Ascending aorta (tissue), 2 donors: ENCODE measurements at regions not wholly inside any gene's neighbourhood (a gene's known extent, or its start where the extent isn't known, plus 50 kb on each side); places are given as distances from the start of the nearest gene placed in this dataset.
"Not testable (repeated sequence)": the region's sequence is repeated elsewhere in the genome, so short reads cannot be mapped to it uniquely, and the experiment has no call there.

Experiments
- DNase-seq, 2 donors: peaks; one replicate each; pipeline ENCODE4 v3.0.0-alpha.2; 2019; ENCODE audit warnings: low spot score in 2 of 2
- H3K27ac ChIP-seq, 2 donors: fragments of 200-600 bp; sonication (generic); one replicate each; pipeline ENCODE4 v1.5.1; 2016 to 2017; ENCODE audit warnings: mild to moderate bottlenecking in 1 of 2
- H3K27me3 ChIP-seq: fragments of 200-600 bp; sonication (generic); one replicate; pipeline ENCODE4 v1.5.1; 2017
- H3K36me3 ChIP-seq, 2 donors: fragments of 200-600 bp; sonication (generic); one replicate each; pipeline ENCODE4 v1.5.1; 2016
- H3K4me1 ChIP-seq, 2 donors: fragments of 200-600 bp; sonication (generic); one replicate each; pipeline ENCODE4 v1.5.1; 2016 to 2017; ENCODE audit warnings: mild to moderate bottlenecking in 1 of 2
- H3K4me3 ChIP-seq, 2 donors: fragments of 200-600 bp; sonication (generic); one replicate each; pipeline ENCODE4 v1.5.1; 2016 to 2017; ENCODE audit warnings: mild to moderate bottlenecking in 1 of 2
- H3K9me3 ChIP-seq, 2 donors: fragments of 200-600 bp; sonication (generic); one replicate each; pipeline ENCODE4 v1.5.1; 2016
- intact Hi-C: fragments of 100-400 bp; cut with DNase I; formaldehyde crosslinking; loops from one replicate; pipeline ENCODE4 v1.15.1; 2023
- TF ChIP-seq, protein P1 (sequence below), 3 experiments: fragments of 200-600 bp in 2 of 3; fragments of 450-650 bp in 1 of 3; sonication (generic) in 2 of 3; IDR thresholded peaks; one replicate each; pipeline ENCODE4 v1.5.1; 2016 to 2019; ENCODE audit warnings: antibody characterized with exemption in 3 of 3, mild to moderate bottlenecking in 1 of 3, moderate library complexity in 1 of 3

DNA sequence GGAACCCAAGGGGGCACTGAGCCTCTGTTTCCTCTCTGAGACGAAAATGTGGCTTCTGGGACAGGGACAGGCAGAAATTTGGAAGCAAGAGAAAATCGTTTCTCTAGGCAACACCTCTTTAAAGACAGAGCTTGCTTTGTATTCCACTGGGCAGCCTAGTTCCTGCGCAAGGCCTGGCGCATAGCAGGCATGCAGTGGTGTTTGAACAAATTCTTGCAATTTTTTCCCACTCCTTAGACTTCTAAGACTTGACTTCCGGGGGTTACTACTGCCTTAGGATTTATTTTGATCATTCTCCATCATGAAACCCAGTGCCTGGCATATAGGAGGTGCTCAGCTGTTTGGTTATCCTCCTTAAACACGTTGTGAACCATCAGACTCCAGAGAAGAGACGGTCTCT lies 249.0 kb upstream of the KCNG1 start:
- Histone ChIP-seq H3K27ac (no peak overlapping the region), H3K9me3 (peaks cover 2 to 4% of the 10 kb centered on the region in 2 donors), H3K4me1 (no peaks in the 10 kb centered on the region), H3K27me3 (no peaks in the 10 kb centered on the region), H3K4me3 (no peak overlapping the region), H3K36me3 (no peaks in the 10 kb centered on the region)
- no peak for DNase-seq
- intact Hi-C loops, result no loop called here
- TF ChIP-seq, protein P1, sequence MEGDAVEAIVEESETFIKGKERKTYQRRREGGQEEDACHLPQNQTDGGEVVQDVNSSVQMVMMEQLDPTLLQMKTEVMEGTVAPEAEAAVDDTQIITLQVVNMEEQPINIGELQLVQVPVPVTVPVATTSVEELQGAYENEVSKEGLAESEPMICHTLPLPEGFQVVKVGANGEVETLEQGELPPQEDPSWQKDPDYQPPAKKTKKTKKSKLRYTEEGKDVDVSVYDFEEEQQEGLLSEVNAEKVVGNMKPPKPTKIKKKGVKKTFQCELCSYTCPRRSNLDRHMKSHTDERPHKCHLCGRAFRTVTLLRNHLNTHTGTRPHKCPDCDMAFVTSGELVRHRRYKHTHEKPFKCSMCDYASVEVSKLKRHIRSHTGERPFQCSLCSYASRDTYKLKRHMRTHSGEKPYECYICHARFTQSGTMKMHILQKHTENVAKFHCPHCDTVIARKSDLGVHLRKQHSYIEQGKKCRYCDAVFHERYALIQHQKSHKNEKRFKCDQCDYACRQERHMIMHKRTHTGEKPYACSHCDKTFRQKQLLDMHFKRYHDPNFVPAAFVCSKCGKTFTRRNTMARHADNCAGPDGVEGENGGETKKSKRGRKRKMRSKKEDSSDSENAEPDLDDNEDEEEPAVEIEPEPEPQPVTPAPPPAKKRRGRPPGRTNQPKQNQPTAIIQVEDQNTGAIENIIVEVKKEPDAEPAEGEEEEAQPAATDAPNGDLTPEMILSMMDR (IDR thresholded peaks at IDR 0.05), result no peak

DNA sequence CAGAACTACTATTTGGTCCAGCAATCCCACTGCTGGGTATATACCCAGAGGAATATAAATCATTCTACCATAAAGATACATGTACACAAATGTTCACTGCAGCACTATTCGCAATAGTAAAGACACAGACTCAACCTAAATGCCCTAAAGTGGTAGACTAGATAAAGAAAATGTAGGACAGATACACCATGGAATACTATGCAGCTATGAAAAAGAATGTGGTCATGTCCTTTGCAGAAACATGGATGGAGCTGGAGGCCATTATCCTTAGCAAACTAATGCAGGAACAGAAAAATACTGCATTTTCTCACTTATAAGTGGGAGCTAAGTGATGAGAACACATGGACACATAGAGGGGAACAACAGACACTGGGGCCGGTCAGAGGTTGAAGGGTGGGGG lies 248.4 kb upstream of the KCNG1 start:
- H3K27ac ChIP-seq, DNase-seq, intact Hi-C loops, H3K4me3 ChIP-seq, H3K9me3 ChIP-seq, H3K36me3 ChIP-seq, H3K27me3 ChIP-seq, H3K4me1 ChIP-seq: not testable (repeated sequence)

DNA sequence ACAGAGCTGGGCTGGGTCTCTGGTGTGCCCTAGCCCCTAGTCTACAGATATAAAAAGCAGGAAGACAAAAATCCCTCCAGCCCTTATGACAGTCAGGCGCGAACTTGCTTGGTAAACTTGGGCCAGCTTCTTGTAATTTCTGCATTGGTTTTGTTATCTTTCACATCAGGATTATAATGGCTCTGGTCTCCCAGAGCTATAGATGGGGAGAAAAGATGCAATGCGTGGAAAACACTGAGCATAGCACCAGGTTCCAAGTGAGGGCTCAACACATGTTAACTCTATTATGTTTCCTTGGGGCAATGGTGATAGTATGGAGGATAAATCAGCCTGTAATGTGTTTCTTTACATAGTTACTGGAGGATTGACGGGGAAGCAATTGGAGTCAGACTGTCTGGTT lies 246.8 kb upstream of the KCNG1 start:
- no peaks in the 10 kb centered on the region for H3K36me3 ChIP-seq
- no peak for DNase-seq
- H3K27ac ChIP-seq, result no peak overlapping the region
- no peaks in the 10 kb centered on the region for H3K4me1 ChIP-seq
- H3K27me3 ChIP-seq, result no peaks in the 10 kb centered on the region
- TF ChIP-seq, protein P1 (IDR thresholded peaks at IDR 0.05), result no peak
- H3K4me3 ChIP-seq, result no peak overlapping the region
- peaks cover 2 to 4% of the 10 kb centered on the region in 2 donors for H3K9me3 ChIP-seq
- intact Hi-C loops, result no loop called here

DNA sequence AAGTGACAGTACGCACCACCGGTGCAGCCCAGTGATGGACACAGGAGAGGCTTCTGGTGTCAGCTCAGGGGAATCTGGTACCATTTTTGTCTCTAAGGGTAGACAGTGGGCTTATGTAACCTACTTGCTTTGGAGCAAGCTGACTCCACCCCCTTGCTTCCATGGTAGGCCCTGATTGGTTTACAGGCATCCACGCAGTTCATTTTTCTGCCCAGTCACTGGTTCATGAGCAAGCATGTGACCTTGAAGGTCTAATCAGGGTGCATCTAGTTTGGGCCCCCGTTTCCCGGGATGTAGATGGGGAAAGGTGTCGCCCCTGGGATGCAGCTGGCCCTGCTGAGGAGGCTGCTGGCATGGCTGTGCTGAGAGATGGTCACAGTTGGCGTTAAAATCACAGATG lies 244.8 kb upstream of the KCNG1 start:
- intact Hi-C loops, result no loop called here
- Histone ChIP-seq H3K27ac (no peak overlapping the region), H3K4me3 (no peak overlapping the region), H3K9me3 (peaks cover 2 to 4% of the 10 kb centered on the region in 2 donors), H3K27me3 (no peaks in the 10 kb centered on the region), H3K36me3 (no peaks in the 10 kb centered on the region), H3K4me1 (no peaks in the 10 kb centered on the region)
- TF ChIP-seq, protein P1 (IDR thresholded peaks at IDR 0.05), result no peak
- DNase-seq, result no peak

DNA sequence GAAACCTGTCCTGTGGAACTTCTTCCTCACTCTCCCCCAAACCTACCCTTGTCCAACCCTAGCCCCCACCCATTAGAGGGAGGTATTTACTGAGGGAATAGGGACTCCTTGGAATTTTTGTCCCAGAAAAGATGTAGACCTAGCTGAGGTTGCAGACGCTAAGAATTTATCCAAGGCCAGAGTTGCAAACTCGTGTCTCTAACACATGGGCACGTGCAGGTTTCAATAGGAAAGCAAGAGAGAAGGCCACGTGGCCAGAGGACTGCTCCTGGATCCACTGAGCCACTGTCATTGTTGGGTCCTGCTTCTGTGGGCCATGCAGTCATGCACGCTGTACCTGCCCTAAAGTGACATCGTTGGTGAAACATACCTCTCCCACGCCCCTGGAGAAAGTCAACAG lies 243.4 kb upstream of the KCNG1 start:
- Histone ChIP-seq H3K27me3 (no peaks in the 10 kb centered on the region), H3K4me1 (no peaks in the 10 kb centered on the region), H3K27ac (no peak overlapping the region), H3K4me3 (no peak overlapping the region), H3K36me3 (no peaks in the 10 kb centered on the region), H3K9me3 (peaks cover 2 to 4% of the 10 kb centered on the region in 2 donors)
- intact Hi-C loops, result no loop called here
- DNase-seq, result no peak
- TF ChIP-seq, protein P1 (IDR thresholded peaks at IDR 0.05), result no peak

DNA sequence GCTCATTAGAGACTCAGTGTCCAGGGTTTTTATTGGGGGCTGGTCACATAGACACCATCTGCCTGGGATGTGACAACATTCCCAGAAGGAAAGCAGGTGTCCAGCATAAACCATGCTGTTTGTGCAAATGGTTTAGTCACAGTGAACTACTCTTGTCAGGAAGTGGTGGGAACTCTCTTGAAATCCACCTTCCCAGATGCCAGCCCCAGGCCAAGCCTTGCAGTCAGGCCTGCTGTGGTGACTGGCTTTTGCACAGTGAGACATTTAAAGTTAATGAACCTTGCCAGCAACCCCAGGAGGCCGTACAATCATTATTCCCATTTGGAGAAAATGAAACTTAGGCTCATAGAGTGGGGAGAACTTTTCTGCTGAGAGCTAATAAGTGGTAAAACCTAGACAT lies 242.5 kb upstream of the KCNG1 start:
- TF ChIP-seq, protein P1 (IDR thresholded peaks at IDR 0.05), result no peak
- Histone ChIP-seq H3K4me3 (no peak overlapping the region), H3K27me3 (no peaks in the 10 kb centered on the region), H3K27ac (no peak overlapping the region), H3K9me3 (peaks cover 0 to 4% of the 10 kb centered on the region in 2 donors), H3K36me3 (no peaks in the 10 kb centered on the region), H3K4me1 (no peaks in the 10 kb centered on the region)
- no peak for DNase-seq
- intact Hi-C loops, result no loop called here
